Naive thymus-derived CD4-positive, alpha-beta T cell (primary cell): ENCODE measurements at regions not wholly inside any gene's neighbourhood (a gene's known extent, or its start where the extent isn't known, plus 50 kb on each side); places are given as distances from the start of the nearest gene placed in this dataset.

Experiments
- ATAC-seq: fragments of 150-1000 bp; cut with Tn5 transposase; 2 replicates; pipeline ENCODE4 v1.10.0; 2021; ENCODE audit warnings: mild to moderate bottlenecking, moderate library complexity
- CTCF ChIA-PET: fragments of 350-600 bp; sonication (Branson Sonifier 250); formaldehyde crosslinking; loops from one replicate; lab custom pipeline; 2021; ENCODE audit warnings: antibody characterized with exemption; lab: Charles Lee
- POLR2A ChIA-PET: fragments of 350-600 bp; sonication (Branson Sonifier 250); formaldehyde crosslinking; loops from one replicate; lab custom pipeline; 2021; ENCODE audit warnings: antibody characterized with exemption, inconsistent platforms; lab: Charles Lee
- DNase-seq, 9 donors: peaks; one replicate each; pipeline versions ENCODE4 v3.0.0 to v3.0.0-alpha.2; 2020 to 2022; ENCODE audit warnings: mixed read lengths in 1 of 9
- H3K27ac ChIP-seq: one replicate; pipeline ENCODE4 v1.7.0; 2013; ENCODE audit warnings: mild to moderate bottlenecking, low read depth, low read length, moderate library complexity
- H3K27me3 ChIP-seq, 2 donors: one replicate each; pipeline ENCODE4 v1.7.0; 2013; ENCODE audit warnings: low read length in 2 of 2, mild to moderate bottlenecking in 2 of 2, moderate library complexity in 2 of 2; ENCODE audit not compliant: control insufficient read depth in 2 of 2, insufficient read depth in 2 of 2
- H3K36me3 ChIP-seq, 3 experiments: 1 replicate in 2 of 3; 2 replicates in 1 of 3; pipeline ENCODE4 v1.7.0; 2013; ENCODE audit warnings: low read length in 3 of 3, mild to moderate bottlenecking in 3 of 3, moderate library complexity in 1 of 3; ENCODE audit not compliant: insufficient read depth in 3 of 3, control insufficient read depth in 2 of 3
- H3K4me1 ChIP-seq, 2 donors: one replicate each; pipeline ENCODE4 v1.7.0; 2013; ENCODE audit warnings: low read length in 2 of 2, mild to moderate bottlenecking in 2 of 2, moderate library complexity in 1 of 2; ENCODE audit not compliant: control insufficient read depth in 2 of 2, insufficient read depth in 2 of 2
- H3K4me3 ChIP-seq: 2 replicates; pipeline ENCODE4 v1.7.0; 2013; ENCODE audit warnings: mild to moderate bottlenecking, low read length
- H3K9me3 ChIP-seq, 3 experiments: 1 replicate in 2 of 3; 2 replicates in 1 of 3; pipeline ENCODE4 v1.7.0; 2013; ENCODE audit warnings: low read length in 3 of 3; ENCODE audit not compliant: control insufficient read depth in 2 of 3
- H3K27ac Mint-ChIP-seq, 9 donors: one replicate each; pipeline ENCODE4 v1.8.0; 2020 to 2022; ENCODE audit warnings: mixed read lengths in 9 of 9, mild to moderate bottlenecking in 8 of 9, moderate library complexity in 5 of 9, inconsistent platforms in 2 of 9
- H3K27me3 Mint-ChIP-seq, 5 donors: one replicate each; pipeline ENCODE4 v1.8.0; 2021 to 2022; ENCODE audit warnings: mixed read lengths in 5 of 5, mild to moderate bottlenecking in 1 of 5
- H3K36me3 Mint-ChIP-seq, 5 donors: one replicate each; pipeline ENCODE4 v1.8.0; 2020 to 2022; ENCODE audit warnings: mixed read lengths in 5 of 5, mild to moderate bottlenecking in 3 of 5, inconsistent platforms in 1 of 5
- H3K4me1 Mint-ChIP-seq, 7 donors: one replicate each; pipeline ENCODE4 v1.8.0; 2020 to 2022; ENCODE audit warnings: mixed read lengths in 7 of 7, mild to moderate bottlenecking in 3 of 7, inconsistent platforms in 1 of 7
- H3K4me3 Mint-ChIP-seq, 10 donors: one replicate each; pipeline ENCODE4 v1.8.0; 2020 to 2022; ENCODE audit warnings: mild to moderate bottlenecking in 10 of 10, mixed read lengths in 10 of 10, moderate library complexity in 6 of 10, inconsistent platforms in 2 of 10
- H3K9me3 Mint-ChIP-seq, 11 donors: one replicate each; pipeline ENCODE4 v1.8.0; 2020 to 2022; ENCODE audit warnings: mixed read lengths in 11 of 11, mild to moderate bottlenecking in 4 of 11, inconsistent platforms in 1 of 11, moderate library complexity in 1 of 11
- intact Hi-C, 2 donors: fragments of 100-400 bp; cut with micrococcal nuclease; formaldehyde crosslinking; loops; one replicate each; pipeline ENCODE4 v1.15.1; 2023

DNA sequence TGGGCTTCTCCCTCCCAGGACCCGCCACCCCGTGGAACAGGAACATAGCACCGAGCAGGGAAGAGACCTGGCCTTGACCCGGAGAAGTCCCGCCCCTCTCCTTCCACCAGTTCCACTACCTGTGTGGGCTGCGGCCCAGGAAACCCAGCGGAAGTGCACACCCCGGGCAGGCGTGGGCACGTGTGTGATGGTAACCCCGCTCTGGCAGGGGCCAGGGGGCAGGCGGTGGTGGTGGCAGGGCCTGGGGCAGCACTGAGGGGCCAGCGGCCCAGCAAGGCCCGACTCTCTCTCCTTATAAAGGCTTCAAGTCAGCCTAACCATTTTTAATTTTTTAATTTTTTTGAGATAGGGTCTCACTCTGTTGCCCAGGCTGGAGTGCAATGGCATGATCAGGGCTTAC, 129.0 kb upstream of the FAM98A start:
- H3K27ac ChIP-seq = no peak overlapping the region
- Mint-ChIP-seq H3K4me3 (no peak overlapping the region), H3K9me3 (peaks cover 0 to 6% (median 2%) of the 10 kb centered on the region in 11 donors), H3K27ac (no peak overlapping the region), H3K4me1 (peaks cover 0 to 6% (median 0%) of the 10 kb centered on the region in 7 donors), H3K36me3 (peaks cover 0 to 10% (median 0%) of the 10 kb centered on the region in 5 donors), H3K27me3 (peaks cover 0 to 16% (median 4%) of the 10 kb centered on the region in 5 donors)
- no peaks in the 10 kb centered on the region for H3K36me3 ChIP-seq
- no peaks in the 10 kb centered on the region for H3K9me3 ChIP-seq
- intact Hi-C loops = no loop called here
- ATAC-seq = no peak
- no peaks in the 10 kb centered on the region for H3K27me3 ChIP-seq
- ChIA-PET CTCF (no interaction called here), POLR2A (no interaction called here)
- H3K4me3 ChIP-seq = no peak overlapping the region
- no peaks in the 10 kb centered on the region for H3K4me1 ChIP-seq
- DNase-seq = no peak

DNA sequence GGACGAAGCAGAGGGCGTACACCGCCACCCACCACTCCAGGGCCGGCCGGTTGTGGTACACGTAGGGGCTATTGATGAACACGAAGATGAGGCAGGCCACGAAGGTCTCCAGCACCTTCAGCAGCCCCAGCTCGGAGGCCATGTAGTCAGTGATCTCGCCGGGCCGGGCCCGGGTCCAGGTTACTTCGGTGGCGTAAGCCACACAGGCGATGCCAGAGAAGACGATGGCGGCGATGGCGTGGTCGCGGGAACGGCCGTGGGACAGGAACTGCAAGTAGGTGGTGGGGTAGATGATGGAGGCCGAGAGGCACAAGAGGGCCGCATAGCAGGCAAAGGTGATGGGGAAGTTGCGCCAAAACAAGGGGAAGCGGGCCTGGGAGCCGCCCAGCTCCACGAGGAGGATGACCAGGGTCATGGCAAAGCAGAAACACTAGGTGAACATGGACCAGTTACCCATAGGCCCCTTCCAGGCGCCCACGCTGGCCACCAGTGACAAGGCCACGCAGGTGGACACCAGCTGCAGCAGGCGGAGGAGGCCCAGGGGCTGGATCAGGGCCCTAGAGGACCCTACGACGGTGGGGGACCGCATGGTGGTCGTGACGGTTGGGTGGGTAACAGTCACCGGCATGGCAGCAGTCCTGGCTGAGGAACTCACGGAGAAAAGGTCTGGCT, 128.4 kb upstream of the FAM98A start:
- H3K27ac Mint-ChIP-seq = no peak overlapping the region
- Histone ChIP-seq H3K4me3 (no peak overlapping the region), H3K4me1 (no peaks in the 10 kb centered on the region), H3K27ac (no peak overlapping the region), H3K36me3 (no peaks in the 10 kb centered on the region), H3K27me3 (no peaks in the 10 kb centered on the region), H3K9me3 (no peaks in the 10 kb centered on the region)
- peaks cover 0 to 10% (median 4%) of the 10 kb centered on the region in 5 donors for H3K27me3 Mint-ChIP-seq
- peaks cover 0 to 6% (median 0%) of the 10 kb centered on the region in 7 donors for H3K4me1 Mint-ChIP-seq
- CTCF ChIA-PET = no interaction called here
- ATAC-seq (no peak), DNase-seq (no peak)
- peaks cover 0 to 10% (median 0%) of the 10 kb centered on the region in 5 donors for H3K36me3 Mint-ChIP-seq
- POLR2A ChIA-PET = no interaction called here
- peaks cover 0 to 6% (median 2%) of the 10 kb centered on the region in 11 donors for H3K9me3 Mint-ChIP-seq
- intact Hi-C loops = no loop called here
- H3K4me3 Mint-ChIP-seq = no peak overlapping the region

DNA sequence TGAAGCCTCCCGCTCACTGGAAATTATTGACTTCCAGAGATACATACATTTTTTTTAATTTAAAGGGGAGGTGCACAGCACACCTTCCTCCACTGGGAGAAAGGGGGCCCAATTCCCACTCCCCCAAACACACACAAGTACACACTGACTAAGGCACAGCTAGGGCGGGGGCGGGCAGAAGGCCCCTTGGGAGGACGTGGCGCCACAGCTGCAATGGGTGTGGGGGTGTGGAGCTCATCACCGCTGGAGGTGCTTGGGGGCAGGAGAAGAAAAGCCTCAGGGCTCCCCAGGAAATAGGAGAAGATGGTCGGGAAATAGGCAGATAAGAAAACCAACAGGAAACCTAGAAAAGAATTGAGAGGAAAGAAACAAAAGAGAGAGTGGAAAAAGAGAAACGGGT, 127.3 kb upstream of the FAM98A start:
- H3K4me3 Mint-ChIP-seq = no peak overlapping the region
- no peaks in the 10 kb centered on the region for H3K27me3 ChIP-seq
- DNase-seq (no peak), ATAC-seq (no peak)
- CTCF ChIA-PET = no interaction called here
- peaks cover 0 to 6% (median 2%) of the 10 kb centered on the region in 11 donors for H3K9me3 Mint-ChIP-seq
- peaks cover 0 to 9% (median 4%) of the 10 kb centered on the region in 5 donors for H3K27me3 Mint-ChIP-seq
- H3K4me3 ChIP-seq = no peak overlapping the region
- intact Hi-C loops = no loop called here
- peaks cover 0 to 6% (median 0%) of the 10 kb centered on the region in 7 donors for H3K4me1 Mint-ChIP-seq
- H3K4me1 ChIP-seq = no peaks in the 10 kb centered on the region
- POLR2A ChIA-PET = no interaction called here
- H3K27ac ChIP-seq = no peak overlapping the region
- H3K36me3 ChIP-seq = no peaks in the 10 kb centered on the region
- H3K36me3 Mint-ChIP-seq = peaks cover 0 to 10% (median 0%) of the 10 kb centered on the region in 5 donors
- no peaks in the 10 kb centered on the region for H3K9me3 ChIP-seq
- H3K27ac Mint-ChIP-seq = no peak overlapping the region

DNA sequence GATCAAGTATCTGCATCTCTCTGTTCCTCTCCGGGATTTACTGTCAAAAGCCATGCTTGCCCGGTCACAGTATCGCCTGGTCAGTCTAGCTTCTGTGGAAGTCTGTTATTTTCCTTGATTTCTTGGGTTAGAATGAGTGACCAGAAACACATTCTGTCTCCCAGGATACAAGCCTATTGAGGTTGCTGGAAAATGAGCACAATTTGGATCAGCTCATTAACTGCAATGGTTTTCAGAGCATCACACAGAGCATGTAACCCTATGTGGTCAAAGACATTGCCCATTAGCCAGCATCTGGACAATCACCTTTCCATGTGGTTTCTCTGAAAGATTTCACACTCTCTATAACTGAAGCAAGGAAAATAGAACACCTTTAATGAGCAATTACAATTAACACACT, 124.2 kb upstream of the FAM98A start:
- Histone ChIP-seq H3K36me3 (no peaks in the 10 kb centered on the region), H3K27me3 (no peaks in the 10 kb centered on the region), H3K4me1 (no peaks in the 10 kb centered on the region), H3K9me3 (no peaks in the 10 kb centered on the region), H3K4me3 (no peak overlapping the region), H3K27ac (no peak overlapping the region)
- Mint-ChIP-seq H3K4me1 (peaks cover 0 to 6% (median 0%) of the 10 kb centered on the region in 7 donors), H3K27ac (no peak overlapping the region), H3K9me3 (peaks cover 0 to 6% (median 2%) of the 10 kb centered on the region in 11 donors), H3K27me3 (peaks cover 0 to 18% (median 4%) of the 10 kb centered on the region in 5 donors), H3K4me3 (no peak overlapping the region), H3K36me3 (peaks cover 0 to 10% (median 0%) of the 10 kb centered on the region in 5 donors)
- POLR2A ChIA-PET = no interaction called here
- intact Hi-C loops = no loop called here
- no peak for ATAC-seq
- CTCF ChIA-PET = no interaction called here
- DNase-seq = no peak

DNA sequence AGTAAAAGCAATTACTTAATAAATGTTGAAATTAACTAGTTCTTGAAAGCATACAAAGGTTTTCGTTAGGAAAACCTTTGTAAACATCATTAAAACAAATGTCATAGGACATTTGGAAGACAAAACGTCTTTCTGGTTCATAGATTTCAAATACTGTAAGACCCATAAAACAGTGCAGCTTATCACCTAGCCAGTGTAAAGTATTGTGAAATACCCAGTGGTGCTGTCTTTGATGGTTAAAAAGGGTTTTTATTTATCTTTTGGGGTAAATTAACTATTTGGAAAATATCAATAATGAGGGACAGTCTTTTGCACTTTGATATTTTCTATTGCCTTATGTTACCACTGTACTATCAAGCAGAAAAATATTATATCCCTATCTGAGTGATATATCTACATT, 120.0 kb upstream of the FAM98A start:
- Histone ChIP-seq H3K27ac (no peak overlapping the region), H3K9me3 (no peaks in the 10 kb centered on the region), H3K4me3 (no peak overlapping the region), H3K27me3 (no peaks in the 10 kb centered on the region), H3K36me3 (no peaks in the 10 kb centered on the region), H3K4me1 (no peaks in the 10 kb centered on the region)
- ATAC-seq = no peak
- intact Hi-C loops = no loop called here
- no peak overlapping the region for H3K27ac Mint-ChIP-seq
- H3K4me3 Mint-ChIP-seq = no peak overlapping the region
- no peaks in the 10 kb centered on the region for H3K36me3 Mint-ChIP-seq
- peaks cover 0 to 3% (median 0%) of the 10 kb centered on the region in 11 donors for H3K9me3 Mint-ChIP-seq
- no peak for DNase-seq
- POLR2A ChIA-PET = no interaction called here
- CTCF ChIA-PET = no interaction called here
- H3K27me3 Mint-ChIP-seq = peaks cover 0 to 29% (median 13%) of the 10 kb centered on the region in 5 donors
- no peaks in the 10 kb centered on the region for H3K4me1 Mint-ChIP-seq

DNA sequence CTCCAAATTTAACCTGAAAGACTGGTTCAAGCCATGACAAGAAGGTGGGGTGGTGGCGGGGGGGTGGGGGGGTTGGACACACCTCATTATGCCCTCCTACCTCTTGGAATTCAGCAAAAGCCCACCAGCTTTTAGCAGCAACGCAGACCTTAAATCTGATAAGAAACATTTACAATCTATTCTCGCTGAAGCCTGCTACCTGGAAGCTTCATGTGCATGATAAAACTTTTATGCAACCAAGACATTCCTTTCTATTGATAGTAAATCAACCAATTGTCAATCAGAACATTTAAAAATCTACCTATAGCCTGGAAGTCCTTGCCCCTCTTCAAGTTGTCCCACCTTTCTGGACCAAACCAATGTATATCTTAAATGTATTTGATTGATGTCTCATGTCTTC, 113.6 kb upstream of the FAM98A start:
- DNase-seq (no peak), ATAC-seq (no peak)
- Histone ChIP-seq H3K27me3 (no peaks in the 10 kb centered on the region), H3K4me3 (no peak overlapping the region), H3K36me3 (no peaks in the 10 kb centered on the region), H3K9me3 (no peaks in the 10 kb centered on the region), H3K4me1 (no peaks in the 10 kb centered on the region), H3K27ac (no peak overlapping the region)
- POLR2A ChIA-PET = no interaction called here
- CTCF ChIA-PET = no interaction called here
- Mint-ChIP-seq H3K4me3 (no peak overlapping the region), H3K36me3 (no peaks in the 10 kb centered on the region), H3K9me3 (peaks cover 0 to 4% (median 0%) of the 10 kb centered on the region in 11 donors), H3K27me3 (peaks cover 0 to 13% (median 8%) of the 10 kb centered on the region in 5 donors), H3K27ac (no peak overlapping the region), H3K4me1 (no peaks in the 10 kb centered on the region)
- intact Hi-C loops = no loop called here

DNA sequence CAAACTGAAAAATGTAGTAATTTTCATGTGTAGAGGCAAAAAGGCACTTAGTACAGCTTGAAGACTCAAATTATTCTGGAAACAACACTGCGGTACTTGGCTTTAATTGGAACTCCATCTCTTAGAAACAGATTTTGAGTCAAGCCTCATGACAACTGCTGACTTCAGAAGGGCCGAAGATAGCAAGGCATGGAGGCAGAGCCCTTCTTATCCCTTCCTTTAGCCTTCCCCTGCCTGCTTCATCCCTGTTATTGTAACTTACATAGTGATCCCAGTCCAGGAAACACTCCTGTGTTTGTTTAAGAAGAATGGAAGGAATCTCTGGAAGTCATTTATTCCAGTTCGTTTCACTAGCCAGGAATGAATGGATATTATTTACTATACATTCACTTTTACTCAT, 110.9 kb upstream of the FAM98A start:
- intact Hi-C loops = no loop called here
- Mint-ChIP-seq H3K27ac (no peak overlapping the region), H3K4me3 (no peak overlapping the region), H3K27me3 (peaks cover 0 to 4% (median 0%) of the 10 kb centered on the region in 5 donors), H3K36me3 (no peaks in the 10 kb centered on the region), H3K4me1 (no peaks in the 10 kb centered on the region), H3K9me3 (peaks cover 0 to 2% (median 0%) of the 10 kb centered on the region in 11 donors)
- no peaks in the 10 kb centered on the region for H3K27me3 ChIP-seq
- ATAC-seq = no peak
- no peaks in the 10 kb centered on the region for H3K36me3 ChIP-seq
- H3K9me3 ChIP-seq = no peaks in the 10 kb centered on the region
- POLR2A ChIA-PET = no interaction called here
- H3K4me1 ChIP-seq = no peaks in the 10 kb centered on the region
- no peak for DNase-seq
- H3K27ac ChIP-seq = no peak overlapping the region
- no peak overlapping the region for H3K4me3 ChIP-seq
- CTCF ChIA-PET = interaction anchor here (0.7 kb wide), 1 partner anchor 11 kb away, joined by 6 read pairs; no protein-coding TSS in a partner anchor
